Natural killer cell (primary cell): ENCODE measurements at regions not wholly inside any gene's neighbourhood (a gene's known extent, or its start where the extent isn't known, plus 50 kb on each side); places are given as distances from the start of the nearest gene placed in this dataset.

Source experiments
- ATAC-seq, 3 donors: fragments of 150-1000 bp in 2 of 3; fragments of 200-7000 bp in 1 of 3; cut with Tn5 transposase; 1 replicate in 1 of 3; 2 replicates in 2 of 3; pipeline ENCODE4 v1.10.0; 2021; ENCODE audit warnings: mild to moderate bottlenecking in 2 of 3, moderate library complexity in 2 of 3
- DNase-seq, 2 donors: peaks; one replicate each; pipeline versions ENCODE4 v3.0.0 to v3.0.0-alpha.2; 2013 to 2021; ENCODE audit warnings: mixed read lengths in 1 of 2
- H3K27ac ChIP-seq: one replicate; pipeline ENCODE4 v1.5.1; 2013; ENCODE audit warnings: mild to moderate bottlenecking, low read length
- H3K27me3 ChIP-seq: one replicate; pipeline ENCODE4 v1.6.1; 2013; ENCODE audit warnings: low read length; ENCODE audit not compliant: control insufficient read depth, insufficient read depth
- H3K36me3 ChIP-seq: one replicate; pipeline ENCODE4 v1.6.1; 2013; ENCODE audit warnings: low read length; ENCODE audit not compliant: control insufficient read depth, insufficient read depth
- H3K4me1 ChIP-seq: one replicate; pipeline ENCODE4 v1.6.1; 2013; ENCODE audit warnings: low read length; ENCODE audit not compliant: control insufficient read depth, insufficient read depth
- H3K4me3 ChIP-seq: one replicate; pipeline ENCODE4 v1.5.1; 2013; ENCODE audit warnings: low read length
- H3K9me3 ChIP-seq: one replicate; pipeline ENCODE4 v1.6.1; 2013; ENCODE audit warnings: low read length; ENCODE audit not compliant: control insufficient read depth, insufficient read depth
- H3K27ac Mint-ChIP-seq, 2 donors: one replicate each; pipeline ENCODE4 v1.8.0; 2022; ENCODE audit warnings: mild to moderate bottlenecking in 2 of 2, mixed read lengths in 2 of 2, moderate library complexity in 1 of 2
- H3K27me3 Mint-ChIP-seq, 2 donors: one replicate each; pipeline ENCODE4 v1.8.0; 2022; ENCODE audit warnings: low read depth in 2 of 2, mixed read lengths in 2 of 2
- H3K36me3 Mint-ChIP-seq: one replicate; pipeline ENCODE4 v1.8.0; 2022; ENCODE audit warnings: mixed read lengths
- H3K4me1 Mint-ChIP-seq, 2 donors: one replicate each; pipeline ENCODE4 v1.8.0; 2022; ENCODE audit warnings: mixed read lengths in 2 of 2
- H3K4me3 Mint-ChIP-seq: one replicate; pipeline ENCODE4 v1.8.0; 2022; ENCODE audit warnings: mild to moderate bottlenecking, moderate library complexity, mixed read lengths
- H3K9me3 Mint-ChIP-seq, 2 donors: one replicate each; pipeline ENCODE4 v1.8.0; 2022; ENCODE audit warnings: mixed read lengths in 2 of 2
- CTCF ChIP-seq: fragments of 200-600 bp; IDR thresholded peaks from one replicate; pipeline ENCODE4 v1.8.0; 2022; ENCODE audit warnings: antibody characterized with exemption
- WGBS: methylation state at CpG from one replicate; pipeline ENCODE4 v1.1.7; 2013; ENCODE audit warnings: missing lambda C conversion rate; ENCODE audit not compliant: insufficient coverage; 5-methylcytosine and 5-hydroxymethylcytosine counted together
- intact Hi-C: fragments of 100-400 bp; cut with micrococcal nuclease; formaldehyde crosslinking; loops from one replicate; pipeline ENCODE4 v1.14.2; 2022

DNA sequence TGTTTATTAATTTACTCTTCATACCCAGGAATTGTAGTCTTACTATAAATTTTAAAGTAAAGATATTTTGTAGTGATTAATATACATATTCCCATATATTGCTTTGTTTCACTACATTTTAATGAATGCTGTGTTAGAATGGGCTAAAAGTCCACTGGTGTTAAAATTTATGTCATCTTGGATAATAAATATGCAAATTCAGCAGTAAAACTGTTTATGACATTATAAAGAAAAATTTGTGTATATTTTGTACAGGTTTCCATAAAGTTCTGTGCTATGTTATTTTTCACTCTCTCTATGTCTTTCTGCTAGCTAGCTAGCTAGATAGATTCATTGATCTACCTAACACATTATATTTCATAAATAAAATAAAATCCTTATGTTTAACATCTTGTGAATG lies 1071.2 kb downstream of the FAT4 start:
- intact Hi-C loops = no loop called here

DNA sequence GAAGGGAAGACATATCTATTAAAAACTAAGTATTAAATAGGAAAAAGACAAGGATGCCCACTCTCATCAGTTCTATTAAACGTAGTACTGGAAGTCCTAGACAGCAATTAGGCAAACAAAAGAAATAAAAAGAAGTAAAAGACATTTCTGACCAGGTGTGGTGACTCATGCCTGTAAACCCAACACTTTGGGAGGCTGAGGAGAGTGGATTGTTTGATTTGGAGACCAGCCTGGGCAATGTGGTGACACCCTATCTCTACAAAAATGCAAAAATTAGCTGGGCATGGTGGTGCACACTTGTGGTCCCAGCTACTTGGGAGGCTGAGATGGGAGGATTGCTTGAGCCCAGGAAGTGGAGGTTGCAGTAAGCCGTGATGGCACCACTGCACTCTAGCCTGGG lies 1071.8 kb downstream of the FAT4 start:
- Histone ChIP-seq H3K27ac (no peak overlapping the region), H3K36me3 (no peaks in the 10 kb centered on the region), H3K27me3 (no peaks in the 10 kb centered on the region), H3K4me3 (no peak overlapping the region), H3K4me1 (no peaks in the 10 kb centered on the region), H3K9me3 (no peaks in the 10 kb centered on the region)
- ATAC-seq (no peak), DNase-seq (no peak)
- Mint-ChIP-seq H3K4me3 (no peak overlapping the region), H3K27ac (no peak overlapping the region), H3K27me3 (no peaks in the 10 kb centered on the region), H3K4me1 (no peaks in the 10 kb centered on the region), H3K36me3 (no peaks in the 10 kb centered on the region), H3K9me3 (peaks cover 7 to 10% of the 10 kb centered on the region in 2 donors)
- intact Hi-C loops = no loop called here
- no peak for TF ChIP-seq CTCF
- no CpG with 5 or more reads among the region's 2 CpGs for WGBS

More for the DNA sequence above, 1071.2 kb downstream of the FAT4 start:
- Histone ChIP-seq H3K4me3 (no peak overlapping the region), H3K27ac (no peak overlapping the region), H3K36me3 (no peaks in the 10 kb centered on the region), H3K27me3 (no peaks in the 10 kb centered on the region), H3K9me3 (no peaks in the 10 kb centered on the region), H3K4me1 (no peaks in the 10 kb centered on the region)
- no peak overlapping the region for H3K27ac Mint-ChIP-seq
- no peak for TF ChIP-seq CTCF
- H3K27me3 Mint-ChIP-seq = no peaks in the 10 kb centered on the region
- peaks cover 5 to 11% of the 10 kb centered on the region in 2 donors for H3K9me3 Mint-ChIP-seq
- ATAC-seq = no peak
- H3K36me3 Mint-ChIP-seq = no peaks in the 10 kb centered on the region
- DNase-seq = no peak
- H3K4me3 Mint-ChIP-seq = no peak overlapping the region
- H3K4me1 Mint-ChIP-seq = no peaks in the 10 kb centered on the region

GRCh38 chr4:126395664-126396063 lies 1080.9 kb downstream of the FAT4 start:
- no peaks in the 10 kb centered on the region for H3K4me1 ChIP-seq
- no peak overlapping the region for H3K4me3 ChIP-seq
- Mint-ChIP-seq H3K9me3 (peaks cover 16 to 24% of the 10 kb centered on the region in 2 donors), H3K27me3 (no peaks in the 10 kb centered on the region), H3K27ac (no peak overlapping the region), H3K36me3 (peaks cover 8% of the 10 kb centered on the region), H3K4me3 (no peak overlapping the region), H3K4me1 (no peaks in the 10 kb centered on the region)
- no peaks in the 10 kb centered on the region for H3K27me3 ChIP-seq
- no peak overlapping the region for H3K27ac ChIP-seq
- ATAC-seq = no peak
- no peaks in the 10 kb centered on the region for H3K36me3 ChIP-seq
- WGBS = 86% methylated on average over 2 of the region's 2 CpGs
- TF ChIP-seq CTCF = no peak
- no peak for DNase-seq
- intact Hi-C loops = no loop called here
- H3K9me3 ChIP-seq = peaks cover 7% of the 10 kb centered on the region

GRCh38 chr4:126396121-126396520 lies 1081.4 kb downstream of the FAT4 start:
- Histone ChIP-seq H3K27ac (no peak overlapping the region), H3K36me3 (no peaks in the 10 kb centered on the region), H3K9me3 (peaks cover 7% of the 10 kb centered on the region), H3K4me3 (no peak overlapping the region), H3K4me1 (no peaks in the 10 kb centered on the region), H3K27me3 (no peaks in the 10 kb centered on the region)
- Mint-ChIP-seq H3K27ac (no peak overlapping the region), H3K4me3 (no peak overlapping the region), H3K36me3 (peaks cover 8% of the 10 kb centered on the region), H3K9me3 (peaks cover 15 to 24% of the 10 kb centered on the region in 2 donors), H3K27me3 (no peaks in the 10 kb centered on the region), H3K4me1 (no peaks in the 10 kb centered on the region)
- 67% methylated on average over 2 of the region's 3 CpGs for WGBS
- ATAC-seq (no peak), DNase-seq (no peak)
- intact Hi-C loops = no loop called here
- TF ChIP-seq CTCF = no peak
